ENCODE measurements at regions not wholly inside any gene's neighbourhood (a gene's known extent, or its start where the extent isn't known, plus 50 kb on each side); places are given as distances from the start of the nearest gene placed in this dataset.

DNA sequence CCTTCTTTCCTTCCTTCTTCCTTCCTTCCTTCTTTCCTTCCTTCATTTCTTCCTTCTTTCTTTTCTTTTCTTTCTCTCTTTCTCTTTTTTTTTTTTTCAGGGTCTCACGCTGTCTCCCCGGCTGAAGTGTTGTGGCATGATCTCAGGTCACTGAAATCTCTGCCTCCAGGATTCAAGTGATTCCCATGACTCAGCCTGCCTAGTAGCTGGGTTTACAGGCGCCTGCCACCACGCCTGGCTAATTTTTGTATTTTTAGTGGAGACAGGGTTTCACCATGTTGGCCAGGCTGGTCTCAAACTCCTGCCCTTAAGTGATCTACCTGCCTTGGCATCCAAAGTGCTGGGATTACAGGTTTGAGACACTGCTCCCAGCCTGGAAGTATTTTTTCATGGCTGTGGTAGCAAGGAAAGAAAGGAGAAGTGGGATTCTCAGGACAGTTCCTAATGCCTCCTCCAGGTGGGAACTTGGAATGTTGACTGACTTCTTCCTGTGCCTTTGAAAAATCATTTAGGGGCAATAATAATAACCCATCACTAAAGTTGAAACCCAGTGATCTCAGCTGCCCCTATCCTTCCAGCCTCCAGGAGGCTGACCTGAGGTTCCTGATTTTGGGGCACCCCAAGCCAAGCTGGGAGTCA, 89.3 kb upstream of the CELF4 start:
- 92% methylated on average over 4 of the region's 4 CpGs for WGBS

DNA sequence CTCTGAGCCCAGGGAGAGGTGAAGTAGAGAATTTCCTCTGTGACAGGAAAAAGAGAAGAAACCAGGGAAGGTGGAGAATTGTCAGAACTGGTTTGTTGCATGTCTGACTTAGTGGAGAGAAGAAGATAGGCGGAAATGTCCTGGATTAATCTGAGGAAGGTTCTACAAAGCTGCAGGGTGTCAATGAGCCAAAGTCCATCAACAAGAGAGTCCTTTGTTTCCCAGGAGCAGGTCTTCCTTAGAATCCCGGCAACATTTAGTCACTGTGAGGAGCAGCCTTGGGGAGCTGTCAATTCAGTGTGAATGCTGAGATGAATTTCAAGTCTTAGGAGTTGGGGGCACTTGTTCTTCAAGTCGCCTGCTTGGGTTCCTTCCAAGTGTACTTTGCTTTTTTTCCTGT, 88.4 kb upstream of the CELF4 start:
- no peak for DNase-seq (ENCODE audit: low read depth in 6 of 9, low spot score in 9 of 9)
- 73% methylated on average over 3 of the region's 3 CpGs for WGBS
- no peaks in the 10 kb centered on the region for H3K4me1 ChIP-seq (ENCODE audit: control insufficient read depth in 2 of 2, insufficient read depth in 2 of 2, low read length in 2 of 2)
- H3K36me3 ChIP-seq (ENCODE audit: control insufficient read depth in 2 of 2, insufficient read depth in 2 of 2, low read length in 1 of 2): no peaks in the 10 kb centered on the region
- H3K27me3 ChIP-seq (ENCODE audit: control insufficient read depth in 2 of 2, insufficient read depth in 1 of 2, low read length in 1 of 2): no peaks in the 10 kb centered on the region
- H3K9me3 ChIP-seq (ENCODE audit: control insufficient read depth in 2 of 2, insufficient read depth in 1 of 2, low read length in 1 of 2): no peaks in the 10 kb centered on the region
- no peak overlapping the region for H3K27ac ChIP-seq (ENCODE audit: low read depth in 1 of 2, low read length in 1 of 2)
- no peak overlapping the region for H3K4me3 ChIP-seq (ENCODE audit: low read length in 2 of 2)

More for the DNA sequence above, 89.3 kb upstream of the CELF4 start:
- Histone ChIP-seq H3K4me3 (ENCODE audit: low read length in 2 of 2) (no peak overlapping the region), H3K36me3 (ENCODE audit: control insufficient read depth in 2 of 2, insufficient read depth in 2 of 2, low read length in 1 of 2) (no peaks in the 10 kb centered on the region), H3K27ac (ENCODE audit: low read depth in 1 of 2, low read length in 1 of 2) (no peak overlapping the region), H3K9me3 (ENCODE audit: control insufficient read depth in 2 of 2, insufficient read depth in 1 of 2, low read length in 1 of 2) (no peaks in the 10 kb centered on the region), H3K27me3 (ENCODE audit: control insufficient read depth in 2 of 2, insufficient read depth in 1 of 2, low read length in 1 of 2) (no peaks in the 10 kb centered on the region), H3K4me1 (ENCODE audit: control insufficient read depth in 2 of 2, insufficient read depth in 2 of 2, low read length in 2 of 2) (no peaks in the 10 kb centered on the region)
- no peak for DNase-seq (ENCODE audit: low read depth in 6 of 9, low spot score in 9 of 9)

GRCh38 chr18:37653618-37654017, 88.0 kb upstream of the CELF4 start:
- DNase-seq (ENCODE audit: low read depth in 6 of 9, low spot score in 9 of 9): no peak
- H3K4me1 ChIP-seq (ENCODE audit: control insufficient read depth in 2 of 2, insufficient read depth in 2 of 2, low read length in 2 of 2): no peaks in the 10 kb centered on the region
- H3K27me3 ChIP-seq (ENCODE audit: control insufficient read depth in 2 of 2, insufficient read depth in 1 of 2, low read length in 1 of 2): no peaks in the 10 kb centered on the region
- 89% methylated on average over 2 of the region's 2 CpGs for WGBS
- no peaks in the 10 kb centered on the region for H3K9me3 ChIP-seq (ENCODE audit: control insufficient read depth in 2 of 2, insufficient read depth in 1 of 2, low read length in 1 of 2)
- no peak overlapping the region for H3K4me3 ChIP-seq (ENCODE audit: low read length in 2 of 2)
- no peaks in the 10 kb centered on the region for H3K36me3 ChIP-seq (ENCODE audit: control insufficient read depth in 2 of 2, insufficient read depth in 2 of 2, low read length in 1 of 2)
- H3K27ac ChIP-seq (ENCODE audit: low read depth in 1 of 2, low read length in 1 of 2): no peak overlapping the region

DNA sequence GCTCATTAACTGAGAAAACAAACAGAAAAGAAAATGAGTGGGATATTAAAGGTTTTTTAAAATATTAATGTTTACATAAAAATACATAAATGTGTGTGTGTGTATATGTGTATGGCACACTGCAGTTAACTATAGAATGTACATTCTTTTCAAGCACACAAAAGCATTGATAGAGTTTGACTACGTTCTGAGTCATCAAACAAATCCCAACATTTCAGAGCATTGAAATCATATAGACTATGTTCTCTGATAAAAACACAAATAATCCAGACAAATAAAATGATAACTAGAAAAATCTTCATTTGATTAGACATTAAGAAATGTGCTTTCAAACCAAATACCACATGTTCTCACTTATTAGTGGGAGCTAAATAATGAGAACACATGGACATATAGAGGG, 84.3 kb upstream of the CELF4 start:
- Histone ChIP-seq H3K4me3 (ENCODE audit: low read length in 2 of 2) (no peak overlapping the region), H3K27me3 (ENCODE audit: control insufficient read depth in 2 of 2, insufficient read depth in 1 of 2, low read length in 1 of 2) (no peaks in the 10 kb centered on the region), H3K27ac (ENCODE audit: low read depth in 1 of 2, low read length in 1 of 2) (no peak overlapping the region), H3K36me3 (ENCODE audit: control insufficient read depth in 2 of 2, insufficient read depth in 2 of 2, low read length in 1 of 2) (no peaks in the 10 kb centered on the region), H3K9me3 (ENCODE audit: control insufficient read depth in 2 of 2, insufficient read depth in 1 of 2, low read length in 1 of 2) (no peaks in the 10 kb centered on the region), H3K4me1 (ENCODE audit: control insufficient read depth in 2 of 2, insufficient read depth in 2 of 2, low read length in 2 of 2) (no peaks in the 10 kb centered on the region)
- DNase-seq (ENCODE audit: low read depth in 6 of 9, low spot score in 9 of 9): no peak
- 96% methylated on average over 1 of the region's 1 CpG for WGBS

DNA sequence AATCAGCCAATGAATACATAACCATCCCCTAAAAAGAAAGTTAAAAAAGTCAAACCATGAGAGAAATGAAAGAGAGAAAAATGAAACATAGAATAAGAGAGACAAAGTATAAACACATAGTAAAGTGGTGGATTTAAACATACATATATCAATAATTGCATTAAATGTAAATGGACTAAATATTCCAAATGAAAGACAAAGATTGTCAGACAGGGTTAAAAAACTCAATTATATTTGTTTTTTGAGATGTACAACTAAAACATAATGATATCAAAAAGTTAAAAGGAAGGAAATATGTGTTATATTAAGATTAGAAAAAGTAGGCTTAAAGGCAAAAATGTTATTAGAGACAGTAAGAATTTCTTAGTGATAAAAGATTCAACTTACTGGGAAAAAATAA, 83.8 kb upstream of the CELF4 start:
- no peak for DNase-seq (ENCODE audit: low read depth in 6 of 9, low spot score in 9 of 9)
- Histone ChIP-seq H3K4me1 (ENCODE audit: control insufficient read depth in 2 of 2, insufficient read depth in 2 of 2, low read length in 2 of 2) (no peaks in the 10 kb centered on the region), H3K4me3 (ENCODE audit: low read length in 2 of 2) (no peak overlapping the region), H3K36me3 (ENCODE audit: control insufficient read depth in 2 of 2, insufficient read depth in 2 of 2, low read length in 1 of 2) (no peaks in the 10 kb centered on the region), H3K27ac (ENCODE audit: low read depth in 1 of 2, low read length in 1 of 2) (no peak overlapping the region), H3K27me3 (ENCODE audit: control insufficient read depth in 2 of 2, insufficient read depth in 1 of 2, low read length in 1 of 2) (no peaks in the 10 kb centered on the region), H3K9me3 (ENCODE audit: control insufficient read depth in 2 of 2, insufficient read depth in 1 of 2, low read length in 1 of 2) (no peaks in the 10 kb centered on the region)

DNA sequence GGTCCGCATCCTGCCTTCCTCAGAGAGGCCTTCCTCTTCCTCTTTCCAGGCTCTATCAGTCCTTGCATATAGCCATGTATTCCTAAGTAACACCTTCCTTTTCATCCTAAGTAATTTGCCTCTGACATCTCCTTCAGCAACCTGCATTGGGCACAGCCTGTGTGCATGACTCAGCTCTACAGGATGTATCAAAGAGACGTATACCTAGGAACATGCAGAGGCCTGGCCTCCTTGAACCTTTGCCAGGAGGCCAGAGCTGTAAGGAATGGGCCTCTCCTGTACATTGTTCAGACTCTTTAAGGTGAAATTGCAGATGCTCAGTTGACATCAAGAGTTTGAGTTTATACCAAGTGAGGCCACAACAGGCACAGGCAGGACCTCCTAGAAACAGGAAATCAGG, 76.0 kb upstream of the CELF4 start:
- no peaks in the 10 kb centered on the region for H3K27me3 ChIP-seq (ENCODE audit: control insufficient read depth in 2 of 2, insufficient read depth in 1 of 2, low read length in 1 of 2)
- H3K4me3 ChIP-seq (ENCODE audit: low read length in 2 of 2): no peak overlapping the region
- WGBS: 92% methylated on average over 2 of the region's 2 CpGs
- no peak for DNase-seq (ENCODE audit: low read depth in 6 of 9, low spot score in 9 of 9)
- no peaks in the 10 kb centered on the region for H3K4me1 ChIP-seq (ENCODE audit: control insufficient read depth in 2 of 2, insufficient read depth in 2 of 2, low read length in 2 of 2)
- no peaks in the 10 kb centered on the region for H3K9me3 ChIP-seq (ENCODE audit: control insufficient read depth in 2 of 2, insufficient read depth in 1 of 2, low read length in 1 of 2)
- H3K27ac ChIP-seq (ENCODE audit: low read depth in 1 of 2, low read length in 1 of 2): no peak overlapping the region
- H3K36me3 ChIP-seq (ENCODE audit: control insufficient read depth in 2 of 2, insufficient read depth in 2 of 2, low read length in 1 of 2): no peaks in the 10 kb centered on the region

DNA sequence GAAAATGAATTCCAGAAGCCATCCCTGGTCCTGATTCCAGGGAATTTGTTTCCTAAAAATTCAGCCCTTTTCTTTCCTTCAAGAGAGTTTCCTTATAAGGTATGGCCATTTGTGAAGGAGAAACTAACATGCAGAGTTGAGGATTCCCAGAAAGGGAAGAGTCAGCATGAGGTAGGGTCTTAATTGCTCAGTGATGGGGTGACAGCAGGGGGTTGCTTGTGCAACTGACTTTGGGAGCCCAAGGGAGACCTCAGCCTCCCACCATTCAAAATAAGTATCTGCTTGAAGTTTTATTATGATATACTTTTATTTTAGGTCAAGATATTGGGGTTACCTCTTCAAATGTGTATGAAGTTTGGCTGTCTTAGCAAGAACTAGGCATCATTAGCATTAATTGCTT, 74.9 kb upstream of the CELF4 start:
- H3K4me3 ChIP-seq (ENCODE audit: low read length in 2 of 2): no peak overlapping the region
- H3K27me3 ChIP-seq (ENCODE audit: control insufficient read depth in 2 of 2, insufficient read depth in 1 of 2, low read length in 1 of 2): no peaks in the 10 kb centered on the region
- DNase-seq (ENCODE audit: low read depth in 6 of 9, low spot score in 9 of 9): no peak
- H3K9me3 ChIP-seq (ENCODE audit: control insufficient read depth in 2 of 2, insufficient read depth in 1 of 2, low read length in 1 of 2): no peaks in the 10 kb centered on the region
- no peaks in the 10 kb centered on the region for H3K36me3 ChIP-seq (ENCODE audit: control insufficient read depth in 2 of 2, insufficient read depth in 2 of 2, low read length in 1 of 2)
- H3K4me1 ChIP-seq (ENCODE audit: control insufficient read depth in 2 of 2, insufficient read depth in 2 of 2, low read length in 2 of 2): no peaks in the 10 kb centered on the region
- H3K27ac ChIP-seq (ENCODE audit: low read depth in 1 of 2, low read length in 1 of 2): no peak overlapping the region

GRCh38 chr18:37639846-37640245, 74.2 kb upstream of the CELF4 start:
- no peak overlapping the region for H3K27ac ChIP-seq (ENCODE audit: low read depth in 1 of 2, low read length in 1 of 2)
- H3K36me3 ChIP-seq (ENCODE audit: control insufficient read depth in 2 of 2, insufficient read depth in 2 of 2, low read length in 1 of 2): no peaks in the 10 kb centered on the region
- H3K4me1 ChIP-seq (ENCODE audit: control insufficient read depth in 2 of 2, insufficient read depth in 2 of 2, low read length in 2 of 2): no peaks in the 10 kb centered on the region
- 94% methylated on average over 3 of the region's 3 CpGs for WGBS
- no peak overlapping the region for H3K4me3 ChIP-seq (ENCODE audit: low read length in 2 of 2)
- H3K27me3 ChIP-seq (ENCODE audit: control insufficient read depth in 2 of 2, insufficient read depth in 1 of 2, low read length in 1 of 2): no peaks in the 10 kb centered on the region
- H3K9me3 ChIP-seq (ENCODE audit: control insufficient read depth in 2 of 2, insufficient read depth in 1 of 2, low read length in 1 of 2): no peaks in the 10 kb centered on the region
- DNase-seq (ENCODE audit: low read depth in 6 of 9, low spot score in 9 of 9): no peak

GRCh38 chr18:37637478-37637850, 71.9 kb upstream of the CELF4 start:
- Histone ChIP-seq H3K4me3 (ENCODE audit: low read length in 2 of 2) (no peak overlapping the region), H3K27ac (ENCODE audit: low read depth in 1 of 2, low read length in 1 of 2) (no peak overlapping the region), H3K9me3 (ENCODE audit: control insufficient read depth in 2 of 2, insufficient read depth in 1 of 2, low read length in 1 of 2) (no peaks in the 10 kb centered on the region), H3K27me3 (ENCODE audit: control insufficient read depth in 2 of 2, insufficient read depth in 1 of 2, low read length in 1 of 2) (no peaks in the 10 kb centered on the region), H3K36me3 (ENCODE audit: control insufficient read depth in 2 of 2, insufficient read depth in 2 of 2, low read length in 1 of 2) (no peaks in the 10 kb centered on the region), H3K4me1 (ENCODE audit: control insufficient read depth in 2 of 2, insufficient read depth in 2 of 2, low read length in 2 of 2) (no peaks in the 10 kb centered on the region)
- no peak for DNase-seq (ENCODE audit: low read depth in 6 of 9, low spot score in 9 of 9)
- WGBS: 90% methylated on average over 4 of the region's 4 CpGs

All from thymus (tissue), 11 donors.